GM18517 (cell line): ENCODE measurements at regions not wholly inside any gene's neighbourhood (a gene's known extent, or its start where the extent isn't known, plus 50 kb on each side); places are given as distances from the start of the nearest gene placed in this dataset.

Experiments used
- ATAC-seq: cut with Tn5 transposase; IDR thresholded peaks from one replicate; pipeline ENCODE4 v1.9.1; 2021; ENCODE audit warnings: mild to moderate bottlenecking, moderate library complexity; ENCODE audit not compliant: unreplicated experiment

DNA sequence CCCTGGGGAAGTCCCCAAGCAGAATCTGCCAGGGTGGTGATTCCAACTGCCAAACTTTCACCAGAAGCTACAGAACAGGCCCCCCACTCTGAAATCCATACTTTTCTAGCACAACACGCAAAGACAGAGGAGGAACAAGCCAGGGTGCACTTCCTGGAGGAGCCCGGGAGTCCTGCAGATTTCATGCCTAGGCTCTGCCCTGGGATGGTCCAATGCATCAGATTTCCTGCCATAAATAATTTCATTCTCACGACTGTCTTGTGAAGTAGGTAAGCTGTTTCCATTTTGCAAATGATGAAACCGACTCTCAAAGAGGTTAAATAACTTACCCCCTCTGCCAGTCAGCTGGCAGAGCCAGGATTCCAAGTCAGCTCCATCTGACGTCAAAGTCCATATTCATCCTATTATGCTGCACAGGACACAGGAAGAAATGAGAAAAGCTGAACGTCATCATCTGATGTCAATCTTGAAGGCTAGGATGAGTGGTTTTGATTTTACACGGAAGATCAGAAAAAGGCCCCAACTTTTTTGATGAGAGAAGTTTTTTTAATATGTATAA lies 134.8 kb upstream of the IGF1R start:
- ATAC-seq, result no peak

DNA sequence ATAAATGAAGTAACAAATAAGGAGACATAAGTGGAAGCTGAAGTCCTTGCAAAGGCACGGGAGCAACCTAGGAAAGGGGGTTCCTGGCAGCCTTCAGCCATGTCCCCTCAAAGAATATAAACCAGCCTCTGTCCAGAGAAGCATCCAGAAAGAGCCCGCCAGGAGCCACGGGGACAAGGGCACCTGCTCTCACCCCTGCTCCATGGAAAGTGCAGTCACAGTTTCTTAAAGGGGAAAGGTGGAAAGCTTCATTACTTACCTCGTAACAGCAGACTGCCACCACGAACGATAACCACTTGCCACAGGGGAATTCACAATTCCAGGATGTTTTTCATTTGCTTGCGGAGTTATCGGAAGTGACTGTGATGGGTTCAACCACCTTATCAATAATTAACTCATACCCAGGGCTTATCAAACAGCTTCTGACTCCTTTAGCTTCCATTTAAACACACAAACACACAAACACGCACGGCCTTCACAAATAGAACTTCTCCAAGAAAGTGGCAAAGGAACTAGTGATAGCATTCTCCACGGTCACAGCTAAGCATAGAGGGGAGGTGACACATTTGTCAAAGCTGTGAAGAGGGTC lies 134.2 kb upstream of the IGF1R start:
- ATAC-seq, result no peak

DNA sequence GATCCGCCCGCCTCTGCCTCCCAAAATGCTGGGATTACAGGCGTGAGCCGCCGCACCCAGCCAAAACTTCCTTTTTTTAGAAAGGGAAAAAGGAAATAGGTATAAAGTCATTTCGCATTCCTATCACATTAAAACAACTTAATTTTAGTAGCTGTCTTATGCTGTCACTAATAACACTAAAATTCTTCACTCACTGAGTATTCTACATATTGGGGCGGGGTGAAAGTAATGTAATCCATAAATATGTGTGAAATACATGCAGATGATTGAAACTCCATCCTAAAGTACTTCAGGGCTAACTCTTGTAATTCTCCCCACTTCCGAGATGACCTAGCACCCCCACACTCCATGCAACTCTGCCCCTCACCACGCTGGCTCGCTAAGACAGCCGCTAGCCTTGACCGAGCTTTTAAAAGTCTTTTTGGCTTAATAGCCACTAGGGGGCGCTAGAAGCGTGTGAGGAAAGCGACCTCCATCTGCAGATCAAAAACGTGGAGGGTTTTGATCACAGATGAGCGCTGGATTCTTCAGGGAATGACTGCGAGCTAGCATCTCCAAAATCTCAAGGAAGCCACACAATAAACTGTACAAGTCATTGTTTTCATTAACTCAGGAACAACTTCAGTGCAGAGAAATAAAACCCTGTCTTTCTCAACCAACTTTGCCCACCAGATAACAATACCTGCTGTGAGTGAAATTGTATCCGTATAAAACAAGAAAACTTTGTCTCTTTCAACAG lies 129.3 kb upstream of the IGF1R start:
- ATAC-seq, result peak; percentile 80

DNA sequence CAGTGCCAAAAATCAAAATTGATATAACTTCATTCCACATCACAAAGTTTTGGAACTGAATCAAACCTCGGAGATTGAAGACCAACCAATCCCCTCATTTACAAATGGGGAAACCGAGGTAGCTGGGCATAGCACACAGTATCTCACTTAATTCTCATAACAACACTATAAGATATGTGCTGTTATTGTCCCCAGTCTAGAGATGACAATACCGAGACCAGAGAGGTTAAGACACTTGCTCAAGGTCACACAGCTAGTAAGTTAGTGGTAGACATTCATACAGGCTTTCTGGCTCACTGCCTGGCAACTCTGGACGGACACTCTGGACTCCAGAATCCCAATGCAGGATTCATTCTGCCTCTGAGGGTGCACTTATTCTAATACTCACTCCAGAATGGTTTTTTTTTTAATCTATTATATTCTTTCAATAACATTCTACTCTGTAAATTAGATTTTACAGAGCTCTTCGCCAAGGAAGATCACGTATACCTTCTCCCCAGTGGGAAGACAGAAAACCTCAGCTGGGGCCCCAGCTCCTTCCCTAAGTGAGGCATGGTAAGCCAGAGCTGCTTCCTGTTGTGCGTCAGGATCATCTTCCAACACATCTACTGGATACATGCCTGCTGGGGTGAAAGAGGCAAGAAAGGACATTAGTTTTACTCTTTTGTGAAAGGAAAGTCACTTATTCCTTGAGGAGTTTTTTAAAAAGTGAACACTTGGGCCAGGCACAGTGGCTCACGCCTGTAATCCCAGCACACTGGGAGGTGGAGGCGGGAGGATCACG lies 128.4 kb upstream of the IGF1R start:
- ATAC-seq, result no peak

DNA sequence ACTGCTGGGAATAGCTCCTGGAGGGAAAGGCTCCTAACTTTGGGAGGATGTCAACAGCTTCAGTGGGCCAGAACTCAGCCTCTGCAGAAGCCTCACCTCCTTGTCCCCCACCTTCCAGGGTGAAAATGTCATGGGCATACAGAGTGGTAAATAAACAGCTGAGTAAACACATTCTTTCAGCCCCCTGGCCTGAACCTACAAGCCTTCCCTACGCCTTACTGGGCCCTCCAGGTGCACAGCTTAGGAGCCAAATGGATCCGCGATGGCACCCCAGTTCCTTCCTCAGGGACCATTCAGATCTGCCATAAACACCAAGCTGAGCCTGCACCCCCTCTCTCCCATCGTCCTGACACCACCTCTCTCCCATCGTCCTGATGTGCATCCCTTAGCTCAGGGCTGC lies 126.2 kb upstream of the IGF1R start:
- ATAC-seq, result no peak

DNA sequence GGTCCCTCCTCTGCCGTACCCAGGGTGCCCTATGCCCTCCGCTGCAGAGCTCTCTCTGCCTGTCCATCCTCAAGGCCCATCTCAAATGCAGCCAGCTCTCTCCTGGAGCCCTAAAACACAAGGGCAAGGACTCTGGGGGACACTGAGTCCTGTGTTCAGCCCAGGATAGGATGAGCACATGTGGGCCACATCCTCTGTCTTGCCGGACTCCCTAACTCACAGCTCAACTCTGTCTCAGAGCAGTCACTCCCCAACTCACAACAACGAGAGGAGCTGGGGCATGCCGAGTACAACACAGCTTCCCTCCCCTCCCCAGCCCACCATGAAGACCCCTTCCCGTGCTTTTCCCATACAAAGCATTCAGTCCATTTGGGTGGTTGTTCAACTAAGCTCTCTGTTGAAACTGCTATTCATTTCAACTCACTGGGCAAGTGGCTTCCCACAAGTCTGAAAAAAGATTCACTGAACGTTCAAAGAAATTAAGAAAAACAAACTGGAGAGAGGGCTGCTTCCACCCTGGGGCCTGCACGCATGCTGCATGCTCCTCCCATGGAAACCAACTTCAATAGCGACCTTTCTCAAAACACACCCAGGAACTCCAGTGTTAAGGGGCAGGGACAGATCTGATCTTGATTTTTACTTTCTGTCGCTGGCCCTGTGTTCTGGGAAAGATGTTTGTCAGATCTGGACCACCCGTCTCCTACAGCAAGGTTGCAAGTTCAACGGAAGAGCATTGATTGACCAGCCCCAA lies 124.3 kb upstream of the IGF1R start:
- ATAC-seq, result no peak

DNA sequence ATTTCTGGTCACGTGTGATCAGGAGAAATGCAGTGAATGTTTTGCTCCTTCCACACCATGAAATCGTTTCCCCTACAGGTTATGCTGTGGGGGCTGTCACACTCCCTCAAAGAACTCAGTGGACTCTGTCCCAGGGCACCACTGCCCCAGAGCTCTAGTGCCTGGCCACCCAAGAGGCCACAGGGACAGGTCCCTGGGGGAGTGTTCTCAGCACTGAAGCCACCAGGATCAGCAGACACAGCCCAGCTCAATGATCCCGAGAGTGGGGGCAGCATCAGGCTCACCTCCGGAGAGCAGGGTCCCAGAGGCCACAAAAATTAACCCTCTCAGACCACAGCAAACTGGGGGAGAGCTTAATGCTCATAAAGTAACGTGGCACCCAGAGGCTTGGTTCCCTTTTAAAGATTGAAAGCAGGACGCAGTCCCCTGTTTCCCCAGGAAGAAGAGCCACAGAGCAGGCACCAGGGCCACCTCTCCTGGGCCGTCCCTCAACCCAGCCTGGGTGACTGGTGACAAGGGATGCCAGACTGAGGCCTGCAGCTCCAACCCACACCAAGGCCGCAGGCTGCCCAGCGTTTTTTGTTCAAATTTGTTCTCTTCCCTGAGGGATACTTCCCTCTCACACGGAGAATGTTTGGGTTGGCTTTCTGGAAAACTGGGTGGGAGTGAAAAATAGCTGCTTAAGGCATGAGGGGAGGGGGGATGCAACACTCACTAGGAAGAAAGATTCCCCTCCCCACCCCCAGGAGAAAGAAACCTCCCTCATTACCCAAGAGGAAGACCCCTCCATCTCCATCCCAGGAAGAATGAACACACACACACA lies 123.3 kb upstream of the IGF1R start:
- ATAC-seq, result no peak

DNA sequence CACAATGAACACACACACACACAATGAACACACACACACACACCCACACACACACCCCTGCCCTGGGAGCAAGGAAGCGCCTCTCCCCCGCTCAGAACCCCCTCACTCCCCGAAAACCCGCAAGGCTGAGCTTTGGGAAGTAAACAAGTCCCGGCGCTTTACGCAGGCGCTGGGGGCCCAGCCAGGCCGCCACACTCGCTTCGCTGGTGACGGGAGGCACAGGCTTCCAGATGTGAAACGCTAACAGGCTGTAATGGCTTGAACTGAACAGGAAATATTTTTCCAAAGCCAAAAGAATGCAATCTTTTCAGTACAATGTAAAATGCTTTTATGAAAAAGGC lies 122.7 kb upstream of the IGF1R start:
- ATAC-seq, result no peak

DNA sequence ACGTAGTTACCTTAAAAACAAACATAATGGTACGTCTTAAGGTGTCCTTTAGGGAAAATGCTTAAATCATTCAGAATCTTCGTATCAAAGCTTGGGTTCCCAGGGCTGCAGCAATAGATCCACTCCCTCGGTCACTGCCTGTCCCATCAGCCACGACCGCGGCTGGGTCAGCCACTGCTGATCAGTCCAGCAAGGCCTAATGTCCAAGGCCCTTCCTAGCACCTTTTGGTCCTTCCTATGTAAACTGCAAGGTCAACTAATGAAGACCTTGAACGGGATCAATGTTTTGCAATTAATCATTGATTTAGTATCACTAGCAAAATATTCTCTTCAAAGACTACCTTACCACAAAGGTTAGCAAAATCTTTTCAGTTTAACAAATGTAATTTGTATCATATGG lies 122.2 kb upstream of the IGF1R start:
- no peak for ATAC-seq

DNA sequence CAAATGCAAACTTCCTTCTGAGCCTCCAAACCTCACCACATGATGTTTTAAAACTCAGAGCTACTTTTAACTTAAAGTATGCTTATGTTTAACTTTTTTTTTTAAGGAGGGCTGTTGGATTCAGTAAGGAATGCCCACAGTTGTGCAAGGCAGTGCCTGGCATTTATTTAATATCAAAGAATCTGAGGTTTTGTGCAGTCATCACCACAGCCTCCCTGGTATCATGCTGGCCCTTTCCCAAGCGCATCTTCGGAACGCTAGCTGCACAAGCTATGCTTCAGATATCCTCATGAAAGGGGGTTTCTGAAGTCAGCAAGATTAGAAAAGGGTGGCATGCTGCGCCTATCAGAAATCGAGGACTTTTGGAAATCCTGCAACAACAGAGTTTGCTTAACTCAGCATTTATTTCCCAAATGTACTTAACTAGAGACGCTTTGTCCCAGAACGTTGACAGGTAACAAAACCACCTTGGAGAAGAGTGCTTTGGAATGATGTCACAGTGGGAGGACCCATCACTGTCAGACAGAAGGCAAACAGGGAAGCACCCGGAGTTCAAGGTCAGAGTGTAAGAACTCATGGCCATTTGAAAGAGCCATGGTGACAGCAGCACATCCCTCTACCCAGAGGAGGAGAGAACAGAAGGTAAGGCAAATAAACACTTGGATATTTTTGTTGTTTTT lies 120.2 kb upstream of the IGF1R start:
- ATAC-seq, result no peak

DNA sequence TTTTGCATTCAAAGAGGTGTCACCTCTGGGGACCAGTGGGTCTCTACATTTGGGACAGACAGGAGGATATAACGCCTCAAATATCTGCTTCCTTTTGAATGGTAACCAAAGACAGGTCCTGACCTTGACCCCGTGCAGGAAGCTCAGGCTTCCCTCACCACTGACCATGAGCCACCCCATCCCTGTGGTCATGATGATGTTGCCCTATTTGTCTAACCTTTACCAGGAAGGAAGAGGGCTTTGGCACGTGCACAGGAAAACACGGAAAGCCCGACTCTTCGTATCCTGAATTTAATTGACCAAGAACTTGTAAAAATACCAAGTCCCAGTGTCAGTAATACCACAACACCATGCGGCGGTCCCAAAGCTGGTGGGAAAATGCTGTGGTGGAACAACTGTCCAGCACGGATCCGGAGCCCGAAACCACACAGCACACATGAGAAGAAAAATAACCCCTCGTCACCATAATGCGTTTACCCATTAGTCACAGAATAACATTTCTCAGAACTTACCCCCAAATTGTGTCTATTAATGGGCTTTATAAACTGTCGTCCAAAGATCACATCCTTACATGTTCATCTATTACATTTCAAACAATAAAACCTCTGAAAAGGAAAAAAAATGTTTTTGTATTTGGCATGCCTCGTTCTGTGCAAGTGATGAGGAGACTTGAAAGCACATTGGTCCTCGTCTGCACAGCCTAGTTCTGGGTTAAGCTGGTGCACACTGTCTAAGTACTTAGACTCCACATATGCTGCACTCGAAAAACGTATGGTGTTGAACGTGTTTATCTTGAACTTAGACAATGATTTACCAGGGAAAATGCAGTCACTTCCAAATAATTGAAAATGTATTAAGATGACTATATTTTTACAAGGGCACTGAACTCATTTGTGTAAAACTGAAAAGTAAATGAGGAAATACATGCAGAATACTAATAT lies 118.9 kb upstream of the IGF1R start:
- no peak for ATAC-seq

DNA sequence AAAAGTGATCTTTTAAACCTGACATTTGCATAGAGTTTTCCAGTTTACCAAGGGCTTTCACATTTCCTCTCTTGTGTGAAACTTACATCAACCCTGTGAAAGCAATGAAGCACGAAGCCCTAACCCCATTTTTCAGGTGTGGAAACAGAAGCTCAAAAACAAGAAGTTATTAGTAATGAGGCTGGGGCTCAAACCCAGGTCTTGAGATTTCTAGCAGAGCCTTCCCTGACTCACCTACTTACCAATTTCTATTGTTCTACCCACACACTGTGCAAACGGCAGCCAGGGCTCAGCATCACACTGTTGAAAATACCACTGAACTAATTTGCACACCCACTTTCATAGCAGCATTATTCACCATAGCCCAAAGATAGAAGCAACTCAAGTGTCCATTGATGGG lies 117.8 kb upstream of the IGF1R start:
- ATAC-seq, result no peak

DNA sequence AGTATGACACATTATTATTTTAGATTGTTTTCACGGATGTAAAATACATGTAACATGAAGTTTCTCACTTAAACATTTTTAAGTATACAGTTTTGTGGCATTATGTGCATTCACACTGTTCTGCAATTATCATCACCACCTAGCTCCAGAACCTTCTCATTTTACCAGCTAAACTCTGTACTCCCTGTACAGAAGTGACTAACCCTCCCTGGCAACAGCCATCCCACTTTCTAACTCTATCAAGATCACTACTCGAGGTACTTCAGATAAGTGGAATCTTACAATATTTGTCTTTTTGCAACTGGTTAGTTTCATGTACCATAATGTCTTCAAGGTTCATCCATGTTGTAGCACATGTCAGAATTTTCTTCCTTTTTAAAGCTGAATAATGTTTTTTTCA lies 116.3 kb upstream of the IGF1R start:
- ATAC-seq, result no peak

DNA sequence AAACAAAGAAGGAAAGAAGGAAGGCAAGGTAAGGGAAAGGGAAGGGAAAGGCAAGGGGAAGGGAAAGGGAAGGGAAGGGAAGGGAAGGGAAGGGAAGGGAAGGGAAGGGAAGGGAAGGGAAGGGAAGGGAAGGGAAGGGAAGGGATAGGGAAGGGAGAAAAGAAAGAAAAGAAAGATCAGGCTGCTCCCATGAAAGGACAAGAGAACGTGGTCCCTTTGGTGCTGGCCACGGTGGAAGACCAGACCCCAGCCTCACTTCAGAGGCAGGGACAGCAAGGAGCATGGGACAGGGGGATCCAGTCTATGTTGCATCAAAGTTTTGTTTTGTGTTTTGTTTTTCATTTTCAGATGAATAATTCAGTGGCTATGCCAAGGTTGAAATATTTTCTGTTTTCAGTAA lies 111.4 kb upstream of the IGF1R start:
- ATAC-seq, result no peak

DNA sequence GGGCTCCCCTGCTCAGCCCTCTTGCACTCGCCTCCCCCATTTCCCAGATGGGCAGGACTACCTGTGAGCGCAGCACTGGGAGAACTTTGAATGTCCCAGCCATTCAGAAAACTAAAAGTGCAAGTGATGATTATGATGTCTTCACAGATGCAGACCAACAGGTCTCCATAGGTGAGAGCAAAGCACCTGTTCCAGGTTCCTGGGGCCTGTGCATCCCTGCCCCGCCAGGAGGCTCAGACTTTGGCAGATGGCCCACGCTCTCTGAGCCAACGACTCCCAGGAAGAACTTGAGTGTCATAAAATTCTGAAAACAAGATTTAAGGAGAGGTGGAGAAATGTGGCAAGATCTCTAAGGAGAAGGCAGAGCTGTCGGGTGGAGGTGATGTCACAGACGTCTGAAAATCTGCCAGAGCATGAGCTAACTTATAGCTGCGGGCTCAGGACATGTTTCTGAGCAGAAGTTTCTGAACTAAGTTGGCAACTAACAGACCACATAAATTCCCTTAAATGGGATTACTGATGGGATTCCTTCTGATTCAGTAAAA lies 110.8 kb upstream of the IGF1R start:
- ATAC-seq, result no peak

DNA sequence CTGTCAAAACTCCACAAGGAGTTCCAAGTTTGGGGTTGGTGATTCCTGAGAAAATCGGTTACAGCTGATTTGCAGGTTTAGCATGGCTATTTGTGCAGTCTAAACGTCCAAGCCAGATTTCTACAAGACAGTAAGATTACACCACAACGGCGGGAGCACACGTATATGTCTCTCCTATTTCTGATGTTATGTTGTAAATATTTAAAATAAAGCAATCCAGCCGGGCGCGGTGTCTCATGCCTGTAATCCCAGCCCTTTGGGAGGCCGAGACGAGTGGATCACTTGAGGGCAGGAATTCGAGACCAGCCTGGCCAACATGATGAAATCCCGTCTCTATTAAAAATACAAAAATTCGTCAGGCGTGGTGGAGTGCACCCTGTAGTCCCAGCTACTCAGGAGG lies 106.8 kb upstream of the IGF1R start:
- no peak for ATAC-seq

DNA sequence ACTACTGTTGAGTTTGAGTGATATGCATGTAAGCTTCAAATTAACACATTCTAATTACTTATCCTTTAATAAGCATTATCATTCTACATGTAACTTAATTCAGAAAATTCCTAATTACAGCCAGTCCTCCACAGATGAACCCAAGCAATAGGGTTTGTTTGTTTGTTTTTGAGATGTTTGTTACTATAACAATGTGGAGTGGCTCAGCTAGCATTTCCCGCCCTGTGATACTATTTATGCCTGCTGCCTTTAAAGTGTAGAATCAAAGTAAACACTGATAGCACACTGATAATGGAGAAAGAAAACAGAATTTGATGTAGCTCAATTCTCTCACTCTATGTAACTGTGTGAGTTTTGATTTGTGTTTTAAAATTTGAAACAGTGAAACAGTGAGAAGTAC lies 105.1 kb upstream of the IGF1R start:
- ATAC-seq, result no peak

DNA sequence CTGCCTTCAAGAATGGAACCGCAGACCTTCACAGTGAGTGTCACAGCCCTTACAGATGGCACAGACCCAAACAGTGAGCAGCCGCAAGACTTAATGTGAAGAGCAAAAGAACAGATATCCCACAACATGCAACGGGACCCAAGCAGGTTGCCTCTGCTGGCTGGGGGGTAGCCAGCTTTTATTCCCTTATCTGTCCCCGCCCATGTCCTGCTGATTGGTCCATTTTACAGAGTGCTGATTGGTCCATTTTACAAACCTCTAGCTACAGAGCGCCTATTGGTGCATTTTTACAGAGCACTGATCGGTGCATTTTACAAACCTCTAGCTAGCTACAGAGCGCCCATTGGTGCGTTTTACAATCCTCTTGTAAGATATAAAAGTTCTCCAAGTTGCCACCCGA lies 102.0 kb upstream of the IGF1R start:
- ATAC-seq, result no peak

DNA sequence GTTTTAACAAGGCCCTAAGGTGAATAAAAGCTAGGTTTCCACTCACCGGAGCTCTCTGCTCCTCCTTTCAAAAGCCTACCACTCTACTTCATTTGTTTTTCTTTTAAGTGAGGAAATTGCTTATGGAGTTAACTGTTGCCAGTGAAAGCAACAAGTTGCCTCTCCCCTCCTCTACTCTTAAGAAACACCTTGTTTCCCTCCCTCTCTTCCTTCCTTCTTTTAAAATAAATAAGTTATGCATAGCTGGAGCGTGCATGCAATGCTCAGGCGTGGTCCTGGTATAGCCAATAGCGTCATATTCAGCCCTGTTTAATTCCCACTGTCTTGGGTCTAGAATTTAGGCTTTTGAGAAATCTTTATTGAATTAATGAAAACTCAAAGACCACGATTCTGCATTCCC lies 101.1 kb upstream of the IGF1R start:
- ATAC-seq, result no peak
